ENCODE measurements at regions not wholly inside any gene's neighbourhood (a gene's known extent, or its start where the extent isn't known, plus 50 kb on each side); places are given as distances from the start of the nearest gene placed in this dataset.

- TF ChIP-seq POLR2A (IDR thresholded peaks at IDR 0.05), result no peak
- TF ChIP-seq, protein P1, sequence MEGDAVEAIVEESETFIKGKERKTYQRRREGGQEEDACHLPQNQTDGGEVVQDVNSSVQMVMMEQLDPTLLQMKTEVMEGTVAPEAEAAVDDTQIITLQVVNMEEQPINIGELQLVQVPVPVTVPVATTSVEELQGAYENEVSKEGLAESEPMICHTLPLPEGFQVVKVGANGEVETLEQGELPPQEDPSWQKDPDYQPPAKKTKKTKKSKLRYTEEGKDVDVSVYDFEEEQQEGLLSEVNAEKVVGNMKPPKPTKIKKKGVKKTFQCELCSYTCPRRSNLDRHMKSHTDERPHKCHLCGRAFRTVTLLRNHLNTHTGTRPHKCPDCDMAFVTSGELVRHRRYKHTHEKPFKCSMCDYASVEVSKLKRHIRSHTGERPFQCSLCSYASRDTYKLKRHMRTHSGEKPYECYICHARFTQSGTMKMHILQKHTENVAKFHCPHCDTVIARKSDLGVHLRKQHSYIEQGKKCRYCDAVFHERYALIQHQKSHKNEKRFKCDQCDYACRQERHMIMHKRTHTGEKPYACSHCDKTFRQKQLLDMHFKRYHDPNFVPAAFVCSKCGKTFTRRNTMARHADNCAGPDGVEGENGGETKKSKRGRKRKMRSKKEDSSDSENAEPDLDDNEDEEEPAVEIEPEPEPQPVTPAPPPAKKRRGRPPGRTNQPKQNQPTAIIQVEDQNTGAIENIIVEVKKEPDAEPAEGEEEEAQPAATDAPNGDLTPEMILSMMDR (IDR thresholded peaks at IDR 0.05), result no peak
Measured at GRCh38 chr5:174900240-174900865, 176.0 kb downstream of the MSX2 start.

Measured in Peyer's patch (tissue), 4 donors.